Parathyroid adenoma (tissue), 2 donors: ENCODE measurements at regions not wholly inside any gene's neighbourhood (a gene's known extent, or its start where the extent isn't known, plus 50 kb on each side); places are given as distances from the start of the nearest gene placed in this dataset.

Experiments
- H2AFZ ChIP-seq: fragments of 300-600 bp; sonication (generic); one replicate; pipeline ENCODE4 v1.7.0; 2017; ENCODE audit warnings: antibody characterized with exemption, mild to moderate bottlenecking
- H3K27ac ChIP-seq: fragments of 300-600 bp; sonication (generic); one replicate; pipeline ENCODE4 v1.7.0; 2017
- H3K27me3 ChIP-seq: fragments of 300-600 bp; sonication (generic); one replicate; pipeline ENCODE4 v1.7.0; 2017; ENCODE audit warnings: low read length; ENCODE audit not compliant: control insufficient read depth, insufficient read depth
- H3K36me3 ChIP-seq: fragments of 300-600 bp; sonication (generic); one replicate; pipeline ENCODE4 v1.7.0; 2017; ENCODE audit warnings: low read length; ENCODE audit not compliant: control insufficient read depth, insufficient read depth
- H3K4me1 ChIP-seq: fragments of 300-600 bp; sonication (generic); one replicate; pipeline ENCODE4 v1.7.0; 2017; ENCODE audit warnings: control low read depth
- H3K4me2 ChIP-seq: fragments of 300-600 bp; sonication (generic); one replicate; pipeline ENCODE4 v1.7.0; 2017; ENCODE audit warnings: low read length
- H3K4me3 ChIP-seq: fragments of 300-600 bp; sonication (generic); one replicate; pipeline ENCODE4 v1.7.0; 2017; ENCODE audit warnings: low read depth, low read length
- H3K79me2 ChIP-seq: fragments of 300-600 bp; sonication (generic); one replicate; pipeline ENCODE4 v1.7.0; 2017; ENCODE audit warnings: control low read depth
- H3K9ac ChIP-seq: fragments of 300-600 bp; sonication (generic); one replicate; pipeline ENCODE4 v1.7.0; 2017; ENCODE audit warnings: mild to moderate bottlenecking
- H3K9me3 ChIP-seq: fragments of 300-600 bp; sonication (generic); one replicate; pipeline ENCODE4 v1.7.0; 2017; ENCODE audit warnings: low read length; ENCODE audit not compliant: control insufficient read depth
- CTCF ChIP-seq: fragments of 300-600 bp; sonication (generic); IDR thresholded peaks from one replicate; pipeline ENCODE4 v1.7.0; 2017; ENCODE audit warnings: antibody characterized with exemption, mild to moderate bottlenecking
- donor health status: primary hyperparathyroidism.

GRCh38 chr22:48321986-48322545 is 1505.6 kb downstream of the BRD1 start:
- H3K9ac ChIP-seq: no peak overlapping the region
- H3K4me3 ChIP-seq: no peak overlapping the region
- H2AFZ ChIP-seq: no peak overlapping the region
- H3K4me1 ChIP-seq: no peaks in the 10 kb centered on the region
- H3K27ac ChIP-seq: no peak overlapping the region
- H3K4me2 ChIP-seq: no peak overlapping the region
- no peaks in the 10 kb centered on the region for H3K9me3 ChIP-seq
- no peaks in the 10 kb centered on the region for H3K36me3 ChIP-seq
- no peaks in the 10 kb centered on the region for H3K79me2 ChIP-seq
- TF ChIP-seq CTCF: no peak
- no peaks in the 10 kb centered on the region for H3K27me3 ChIP-seq

GRCh38 chr22:48320683-48321451 is 1506.8 kb downstream of the BRD1 start:
- TF ChIP-seq CTCF: no peak
- H3K4me2 ChIP-seq: no peak overlapping the region
- H3K4me1 ChIP-seq: no peaks in the 10 kb centered on the region
- no peaks in the 10 kb centered on the region for H3K36me3 ChIP-seq
- no peak overlapping the region for H3K9ac ChIP-seq
- H3K27ac ChIP-seq: no peak overlapping the region
- H3K4me3 ChIP-seq: no peak overlapping the region
- no peaks in the 10 kb centered on the region for H3K9me3 ChIP-seq
- H3K27me3 ChIP-seq: no peaks in the 10 kb centered on the region
- H2AFZ ChIP-seq: no peak overlapping the region
- no peaks in the 10 kb centered on the region for H3K79me2 ChIP-seq

- H3K4me1 ChIP-seq: no peaks in the 10 kb centered on the region
- H3K9me3 ChIP-seq: no peaks in the 10 kb centered on the region
- H3K27ac ChIP-seq: no peak overlapping the region
- no peak for TF ChIP-seq CTCF
- H3K36me3 ChIP-seq: no peaks in the 10 kb centered on the region
- H2AFZ ChIP-seq: no peak overlapping the region
- H3K27me3 ChIP-seq: no peaks in the 10 kb centered on the region
- no peak overlapping the region for H3K9ac ChIP-seq
- H3K79me2 ChIP-seq: no peaks in the 10 kb centered on the region
- H3K4me2 ChIP-seq: no peak overlapping the region
- no peak overlapping the region for H3K4me3 ChIP-seq
These were observed 1507.5 kb downstream of the BRD1 start for GRCh38 chr22:48320048-48320682.

- no peaks in the 10 kb centered on the region for H3K9me3 ChIP-seq
- H3K36me3 ChIP-seq: no peaks in the 10 kb centered on the region
- H3K4me2 ChIP-seq: no peak overlapping the region
- no peaks in the 10 kb centered on the region for H3K79me2 ChIP-seq
- H3K27me3 ChIP-seq: no peaks in the 10 kb centered on the region
- H3K27ac ChIP-seq: no peak overlapping the region
- no peak overlapping the region for H2AFZ ChIP-seq
- H3K4me1 ChIP-seq: no peaks in the 10 kb centered on the region
- H3K9ac ChIP-seq: no peak overlapping the region
- no peak for TF ChIP-seq CTCF
- H3K4me3 ChIP-seq: no peak overlapping the region
These were observed 1508.2 kb downstream of the BRD1 start for GRCh38 chr22:48319321-48320047.
